K562 (cell line): ENCODE measurements at regions not wholly inside any gene's neighbourhood (a gene's known extent, or its start where the extent isn't known, plus 50 kb on each side); places are given as distances from the start of the nearest gene placed in this dataset.

Source experiments
- ATAC-seq: fragments of 200-7000 bp; cut with Tn5 transposase; 3 replicates; pipeline ENCODE4 v1.9.1; 2020; ENCODE audit warnings: moderate library complexity
- BruUV-seq: library from RNA; stranded (reverse); fragments of 400-500 nt; replicated peaks from 2 replicates; lab custom pipeline; 2021; lab: Mats Ljungman, UMichigan
- CTCF ChIA-PET: fragments of 300-600 bp; formaldehyde crosslinking; extraction: SDS; loops from one replicate; lab custom pipeline; 2021; ENCODE audit warnings: low intra/inter-chr PET ratio; lab: Yijun Ruan, JAX
- POLR2A ChIA-PET: fragments of 300-600, 350-650 bp; sonication (Branson Sonifier 250); formaldehyde crosslinking; extraction: SDS; loops from one replicate; lab custom pipeline; 2021; ENCODE audit warnings: antibody characterized with exemption, inconsistent platforms; lab: Yijun Ruan, JAX
- DNase-seq, 4 experiments: peaks; one replicate each; pipeline versions ENCODE4 v3.0.0 to v3.0.0-alpha.2; 2011 to 2018; ENCODE audit warnings: low spot score in 3 of 4, mixed read lengths in 3 of 4; ENCODE audit errors: extremely low read depth in 1 of 4
- FAIRE-seq: peaks from 2 replicates; lab custom pipeline; 2011; peaks lifted over from hg19 to GRCh38; lab: Jason Lieb, UNC
- H2AFZ ChIP-seq: 2 replicates; pipeline ENCODE4 v1.6.0; 2011; ENCODE audit warnings: low read depth, low read length, control low read depth, inconsistent platforms
- H3K27ac ChIP-seq: fragments of 200-600 bp; 3 replicates; pipeline ENCODE4 v1.8.0; 2011; ENCODE audit warnings: low read depth, mild to moderate bottlenecking, control low read depth, inconsistent platforms, low read length, moderate library complexity, mixed read lengths; ENCODE audit errors: extremely low read depth
- H3K27me3 ChIP-seq, 2 experiments: fragments of 300-600 bp in 1 of 2; 2 replicates in 1 of 2; 3 replicates in 1 of 2; pipeline versions ENCODE4 v1.6.0 to v1.8.0; 2011; ENCODE audit warnings: inconsistent platforms in 2 of 2, low read length in 2 of 2, mild to moderate bottlenecking in 1 of 2, mixed read lengths in 1 of 2, moderate library complexity in 1 of 2; ENCODE audit not compliant: control insufficient read depth in 2 of 2, insufficient read depth in 2 of 2
- H3K36me3 ChIP-seq: fragments of 300-600 bp; 3 replicates; pipeline ENCODE4 v1.8.0; 2011; ENCODE audit warnings: mild to moderate bottlenecking, low read length, inconsistent platforms; ENCODE audit not compliant: control insufficient read depth, insufficient read depth
- H3K4me1 ChIP-seq, 2 experiments: fragments of 200-600 bp in 1 of 2; replicated peaks in 1 of 2; 2 replicates in 1 of 2; 3 replicates in 1 of 2; pipeline versions ENCODE4 v1.5.1 to v1.8.0; 2011; ENCODE audit warnings: inconsistent platforms in 2 of 2, low read length in 2 of 2, mild to moderate bottlenecking in 1 of 2, mixed read lengths in 1 of 2, moderate library complexity in 1 of 2; ENCODE audit not compliant: control insufficient read depth in 2 of 2, insufficient read depth in 2 of 2
- H3K4me2 ChIP-seq: 2 replicates; pipeline ENCODE4 v1.6.1; 2011; ENCODE audit warnings: low read length, control low read depth, inconsistent platforms, mixed read lengths; ENCODE audit not compliant: insufficient read depth
- H3K4me3 ChIP-seq: fragments of 200-600 bp; sonication (generic), shearing (Covaris generic); 2 replicates; pipeline ENCODE4 v1.5.1; 2016; ENCODE audit warnings: control low read depth, inconsistent platforms
- H3K79me2 ChIP-seq: fragments of 200-600 bp; 3 replicates; pipeline ENCODE4 v1.8.0; 2011; ENCODE audit warnings: low read length, inconsistent platforms; ENCODE audit not compliant: control insufficient read depth, insufficient read depth
- H3K9ac ChIP-seq, 2 experiments: 2 replicates each; pipeline versions ENCODE4 v1.6.0 to v1.6.1; 2011; ENCODE audit warnings: low read depth in 2 of 2, low read length in 2 of 2, control low read depth in 1 of 2, inconsistent platforms in 1 of 2, mild to moderate bottlenecking in 1 of 2, mixed read lengths in 1 of 2; ENCODE audit not compliant: insufficient read depth in 1 of 2
- H3K9me1 ChIP-seq: one replicate; pipeline ENCODE4 v1.6.0; 2011; ENCODE audit warnings: inconsistent platforms, mild to moderate bottlenecking, low read length, moderate library complexity; ENCODE audit not compliant: control insufficient read depth, insufficient read depth
- H3K9me3 ChIP-seq: replicated peaks from 2 replicates; pipeline ENCODE4 v1.5.1; 2011; ENCODE audit warnings: low read depth, low read length, inconsistent platforms; ENCODE audit not compliant: control insufficient read depth, insufficient read depth
- H4K20me1 ChIP-seq: replicated peaks from 2 replicates; pipeline ENCODE4 v1.6.1; 2011; ENCODE audit warnings: low read length, inconsistent platforms, mixed read lengths; ENCODE audit not compliant: control insufficient read depth, insufficient read depth
- CBX2 ChIP-seq: fragments of 200-600 bp; sonication (generic); IDR thresholded peaks from one replicate; pipeline ENCODE4 v1.6.1; 2012; ENCODE audit warnings: mild to moderate bottlenecking, low read length, inconsistent platforms; ENCODE audit not compliant: insufficient read depth, poor library complexity, severe bottlenecking
- COPS2 ChIP-seq: fragments of 450-650 bp; conservative IDR thresholded peaks from 2 replicates; pipeline ENCODE4 v1.6.1; 2016; ENCODE audit warnings: mild to moderate bottlenecking, moderate library complexity
- ID3 ChIP-seq, 2 experiments: fragments of 250-450 bp in 1 of 2; fragments of 450-650 bp in 1 of 2; sonication (Bioruptor Pico) in 1 of 2; IDR thresholded peaks; 2 replicates each; pipeline versions ENCODE4 v1.6.1 to v1.8.0; 2016 to 2021; ENCODE audit warnings: mild to moderate bottlenecking in 2 of 2, moderate library complexity in 2 of 2, missing compliant biosample characterization in 1 of 2, missing genetic modification characterization in 1 of 2
- JUND ChIP-seq, 2 experiments: IDR thresholded peaks; 2 replicates in 1 of 2; 3 replicates in 1 of 2; pipeline ENCODE4 v1.6.1; 2011; ENCODE audit warnings: borderline replicate concordance in 2 of 2, low read depth in 2 of 2, low read length in 2 of 2, improper control_type of control experiment in 1 of 2, missing biosample characterization in 1 of 2, missing genetic modification characterization in 1 of 2, missing genetic modification reagents in 1 of 2
- POU5F1 ChIP-seq: fragments of 150-350 bp; IDR thresholded peaks from 2 replicates; pipeline ENCODE4 v1.6.1; 2014; ENCODE audit warnings: borderline replicate concordance, low read length, low read depth, mild to moderate bottlenecking; ENCODE audit not compliant: partially characterized antibody
- RAD51 ChIP-seq: fragments of 450-650 bp; IDR thresholded peaks from 2 replicates; pipeline ENCODE4 v1.7.1; 2016; ENCODE audit warnings: low read depth, mild to moderate bottlenecking, borderline replicate concordance
- ZBTB11 ChIP-seq, 3 experiments: fragments of 200-800 bp in 1 of 3; fragments of 250-450 bp in 1 of 3; fragments of 450-650 bp in 1 of 3; sonication (Bioruptor Pico) in 1 of 3; sonication (Bioruptor generic) in 1 of 3; formaldehyde crosslinking in 1 of 3; IDR thresholded peaks; 2 replicates each; pipeline versions ENCODE4 v1.6.1 to v1.8.0; 2016 to 2022; ENCODE audit warnings: mild to moderate bottlenecking in 2 of 3, missing genetic modification characterization in 2 of 3, missing compliant biosample characterization in 1 of 3, moderate library complexity in 1 of 3
- ZBTB26 ChIP-seq: fragments of 450-650 bp; formaldehyde crosslinking; IDR thresholded peaks from 2 replicates; pipeline ENCODE4 v1.4.0; 2022; ENCODE audit warnings: missing genetic modification characterization
- ZKSCAN1 ChIP-seq: fragments of 150-350 bp; IDR thresholded peaks from 2 replicates; pipeline ENCODE4 v1.6.1; 2016; ENCODE audit warnings: low read depth, low read length
- ZNF121 ChIP-seq: sonication (generic); formaldehyde crosslinking; conservative IDR thresholded peaks from 2 replicates; pipeline ENCODE4 v1.8.0; 2022; ENCODE audit warnings: missing genetic modification reagents
- ZNF124 ChIP-seq: sonication (generic); formaldehyde crosslinking; IDR thresholded peaks from 2 replicates; pipeline ENCODE4 v1.8.1; 2022; ENCODE audit warnings: missing genetic modification reagents
- ZNF311 ChIP-seq: fragments of 250-450 bp; sonication (Bioruptor Pico); IDR thresholded peaks from 2 replicates; pipeline ENCODE4 v1.4.0; 2020; ENCODE audit warnings: mild to moderate bottlenecking, moderate library complexity
- ZNF324 ChIP-seq: fragments of 250-450 bp; sonication (Bioruptor Pico); IDR thresholded peaks from 2 replicates; pipeline ENCODE4 v1.4.0; 2020; ENCODE audit warnings: mild to moderate bottlenecking
- WGBS: fragments of 100-300 bp; shearing (Covaris generic); methylation state at CpG from one replicate; pipeline ENCODE4 v1.1.6; 2016; ENCODE audit warnings: low coverage, mixed read lengths; ENCODE audit not compliant: insufficient coverage; ENCODE audit errors: missing lambda C conversion rate; 5-methylcytosine and 5-hydroxymethylcytosine counted together
- in situ Hi-C: fragments of 300-500 bp; cut with MboI; formaldehyde crosslinking; loops from 4 replicates; pipeline ENCODE4 v1.15.0; 2018; ENCODE audit warnings: inconsistent platforms, mixed read lengths
- intact Hi-C: fragments of 100-400 bp; cut with micrococcal nuclease; formaldehyde crosslinking; loops from 2 replicates; pipeline ENCODE4 v1.14.2; 2022

- Histone ChIP-seq H3K27ac (no peak overlapping the region), H3K9me1 (no peaks in the 10 kb centered on the region), H3K79me2 (no peaks in the 10 kb centered on the region), H3K4me1 (no peaks in the 10 kb centered on the region), H3K9me3 (no peaks in the 10 kb centered on the region), H2AFZ (no peak overlapping the region), H3K9ac (no peak overlapping the region), H3K27me3 (no peaks in the 10 kb centered on the region), H3K36me3 (no peaks in the 10 kb centered on the region), H3K4me3 (no peak overlapping the region), H4K20me1 (no peaks in the 10 kb centered on the region), H3K4me2 (no peak overlapping the region)
- ChIA-PET POLR2A (no interaction called here), CTCF (no interaction called here)
- no peak for FAIRE-seq
- TF ChIP-seq ZNF311 (CRISPR knock-in tag), result no peak
- no peak for TF ChIP-seq ZNF121 (CRISPR knock-in tag)
- no peak for TF ChIP-seq ID3 (CRISPR knock-in tag; IDR thresholded peaks at IDR 0.05)
- no peak for TF ChIP-seq ID3 (tag; IDR thresholded peaks at IDR 0.05)
- no peak for TF ChIP-seq ZNF324
- no peak for TF ChIP-seq CBX2
- no peak for TF ChIP-seq JUND (IDR thresholded peaks at IDR 0.05; ENCODE audit: borderline replicate concordance, low read depth, low read length)
- TF ChIP-seq JUND (tag; IDR thresholded peaks at IDR 0.05; ENCODE audit: borderline replicate concordance, low read depth, low read length), result no peak
- TF ChIP-seq ZBTB11 (CRISPR knock-in tag; IDR thresholded peaks at IDR 0.05), result no peak
- no peak for TF ChIP-seq POU5F1
- TF ChIP-seq RAD51, result no peak
- no peak for TF ChIP-seq ZBTB26 (CRISPR knock-in tag)
- TF ChIP-seq COPS2, result no peak
- no peak for TF ChIP-seq ZNF124 (CRISPR knock-in tag)
- TF ChIP-seq ZKSCAN1, result no peak
- ATAC-seq, result no peak
- no peak for DNase-seq
- WGBS, result 0% methylated on average over 4 of the region's 4 CpGs
- in situ Hi-C loops, result no loop called here
- no TSS peak for BruUV-seq
- intact Hi-C loops, result no loop called here
These were observed 146.4 kb upstream of the GPC6 start for GRCh38 chr13:93080166-93080565.
